ENCODE measurements at regions not wholly inside any gene's neighbourhood (a gene's known extent, or its start where the extent isn't known, plus 50 kb on each side); places are given as distances from the start of the nearest gene placed in this dataset.

- no peak for TF ChIP-seq AFF4 (CRISPR knock-in tag; IDR thresholded peaks at IDR 0.05; ENCODE audit: borderline replicate concordance)
- TF ChIP-seq RELA (CRISPR knock-in tag; IDR thresholded peaks at IDR 0.05; ENCODE audit: borderline replicate concordance): no peak
- no peak for TF ChIP-seq TCF7 (CRISPR knock-in tag; IDR thresholded peaks at IDR 0.05; ENCODE audit: low read depth)
- no peak for TF ChIP-seq GRHL2 (CRISPR knock-in tag; IDR thresholded peaks at IDR 0.05; ENCODE audit: insufficient replicate concordance, severe bottlenecking)
- no peak for TF ChIP-seq ZNF671 (CRISPR knock-in tag; IDR thresholded peaks at IDR 0.05)
- TF ChIP-seq AR (CRISPR knock-in tag; IDR thresholded peaks at IDR 0.05): no peak
These were observed 1775.6 kb upstream of the SEL1L start (continued) for GRCh38 chr14:83309211-83309610.

- H3K4me3 Mint-ChIP-seq: no peak overlapping the region
- no peak for ATAC-seq
- no peak for DNase-seq (ENCODE audit: low spot score)
- H3K36me3 Mint-ChIP-seq: no peaks in the 10 kb centered on the region
- TF ChIP-seq ZBTB43 (CRISPR knock-in tag; IDR thresholded peaks at IDR 0.05): no peak
- TF ChIP-seq ZNF671 (CRISPR knock-in tag; IDR thresholded peaks at IDR 0.05): no peak
- TF ChIP-seq AFF4 (CRISPR knock-in tag; IDR thresholded peaks at IDR 0.05; ENCODE audit: borderline replicate concordance): no peak
- TF ChIP-seq NR3C1 (CRISPR knock-in tag; conservative IDR thresholded peaks at IDR 0.05; ENCODE audit: low read depth): no peak
- no peak for TF ChIP-seq MYBL2 (CRISPR knock-in tag; IDR thresholded peaks at IDR 0.05)
- no peak for TF ChIP-seq PRRX2 (CRISPR knock-in tag; IDR thresholded peaks at IDR 0.05)
- no peak for TF ChIP-seq IRF2 (CRISPR knock-in tag; IDR thresholded peaks at IDR 0.05; ENCODE audit: borderline replicate concordance, low read depth)
- no peak for TF ChIP-seq RORB (CRISPR knock-in tag; IDR thresholded peaks at IDR 0.05)
- TF ChIP-seq TEAD4 (CRISPR knock-in tag; IDR thresholded peaks at IDR 0.05): no peak
- H3K27ac Mint-ChIP-seq: no peak overlapping the region
- POLR2A ChIA-PET: no interaction called here
- H3K4me1 Mint-ChIP-seq: no peaks in the 10 kb centered on the region; the same call in 1 of the 2 replicates
- CTCF ChIA-PET: no interaction called here
- H3K27me3 Mint-ChIP-seq (ENCODE audit: low read depth): no peaks in the 10 kb centered on the region
- H3K9me3 Mint-ChIP-seq: peaks cover 6% of the 10 kb centered on the region; the same call in 1 of the 2 replicates
These were observed 1776.2 kb upstream of the SEL1L start for GRCh38 chr14:83309833-83310232.

All from WTC11 (cell line).